ENCODE measurements at regions not wholly inside any gene's neighbourhood (a gene's known extent, or its start where the extent isn't known, plus 50 kb on each side); places are given as distances from the start of the nearest gene placed in this dataset.

GRCh38 chr7:18430810-18431209, 64.7 kb upstream of the HDAC9 start:
- no peak for TF ChIP-seq CTCF (IDR thresholded peaks at IDR 0.05)
- TF ChIP-seq POLR2A (IDR thresholded peaks at IDR 0.05; ENCODE audit: low read length), result no peak
